ENCODE measurements at regions not wholly inside any gene's neighbourhood (a gene's known extent, or its start where the extent isn't known, plus 50 kb on each side); places are given as distances from the start of the nearest gene placed in this dataset.
"Not testable (repeated sequence)": the region's sequence is repeated elsewhere in the genome, so short reads cannot be mapped to it uniquely, and the experiment has no call there.

GRCh38 chr12:62170241-62170640, 90.0 kb upstream of the USP15 start:
- DNase-seq (ENCODE audit: low read depth, low spot score) = no peak

GRCh38 chr12:62190689-62191490, 69.3 kb upstream of the USP15 start:
- DNase-seq (ENCODE audit: low read depth, low spot score) = peak; percentile 36

- peak; percentile 35 for DNase-seq (ENCODE audit: low read depth, low spot score)
Measured at GRCh38 chr12:62191491-62192179, 68.6 kb upstream of the USP15 start.

GRCh38 chr12:62192180-62192902, 67.9 kb upstream of the USP15 start:
- DNase-seq (ENCODE audit: low read depth, low spot score) = peak; percentile 83

- DNase-seq (ENCODE audit: low read depth, low spot score) = no peak
Measured at GRCh38 chr12:62192903-62193250, 67.3 kb upstream of the USP15 start.

GRCh38 chr12:62194031-62194430, 66.2 kb upstream of the USP15 start:
- DNase-seq (ENCODE audit: low read depth, low spot score) = no peak

GRCh38 chr12:62194616-62195015, 65.6 kb upstream of the USP15 start:
- DNase-seq (ENCODE audit: low read depth, low spot score) = no peak

- DNase-seq (ENCODE audit: low read depth, low spot score) = no peak
Measured at GRCh38 chr12:62196146-62196545, 64.1 kb upstream of the USP15 start.

- DNase-seq (ENCODE audit: low read depth, low spot score) = not testable (repeated sequence)
Measured at GRCh38 chr12:62202861-62203260, 57.3 kb upstream of the USP15 start.

- DNase-seq (ENCODE audit: low read depth, low spot score) = peak; percentile 34
Measured at GRCh38 chr12:62205346-62205745, 54.9 kb upstream of the USP15 start.

GRCh38 chr12:62207248-62207647, 53.0 kb upstream of the USP15 start:
- DNase-seq (ENCODE audit: low read depth, low spot score) = no peak
